HEK293T (cell line): ENCODE measurements at regions not wholly inside any gene's neighbourhood (a gene's known extent, or its start where the extent isn't known, plus 50 kb on each side); places are given as distances from the start of the nearest gene placed in this dataset.

Experiments
- ARNT ChIP-seq: fragments of 450-650 bp; IDR thresholded peaks from 2 replicates; pipeline ENCODE4 v1.6.1; 2017; ENCODE audit warnings: mild to moderate bottlenecking
- BHLHE40 ChIP-seq: fragments of 450-650 bp; IDR thresholded peaks from 2 replicates; pipeline ENCODE4 v1.6.1; 2016; ENCODE audit warnings: mild to moderate bottlenecking, moderate library complexity, borderline replicate concordance
- CTBP1 ChIP-seq: fragments of 450-650 bp; IDR thresholded peaks from 2 replicates; pipeline ENCODE4 v1.6.1; 2016; ENCODE audit warnings: borderline replicate concordance
- ELF4 ChIP-seq: fragments of 450-650 bp; IDR thresholded peaks from 2 replicates; pipeline ENCODE4 v1.6.1; 2017; ENCODE audit warnings: antibody characterized with exemption
- FOXA1 ChIP-seq: fragments of 450-650 bp; IDR thresholded peaks from 2 replicates; pipeline ENCODE4 v1.6.1; 2016; ENCODE audit warnings: mild to moderate bottlenecking
- HDGF ChIP-seq: fragments of 450-650 bp; IDR thresholded peaks from 2 replicates; pipeline ENCODE4 v1.6.1; 2017; ENCODE audit warnings: antibody characterized with exemption, borderline replicate concordance
- L3MBTL2 ChIP-seq: fragments of 450-650 bp; conservative IDR thresholded peaks from 2 replicates; pipeline ENCODE4 v1.6.1; 2016; ENCODE audit warnings: mild to moderate bottlenecking
- NFRKB ChIP-seq: fragments of 450-650 bp; IDR thresholded peaks from 2 replicates; pipeline ENCODE4 v1.6.1; 2016; ENCODE audit warnings: mild to moderate bottlenecking, moderate library complexity
- SP1 ChIP-seq: fragments of 450-650 bp; IDR thresholded peaks from 2 replicates; pipeline ENCODE4 v1.6.1; 2017
- SUZ12 ChIP-seq: fragments of 450-650 bp; IDR thresholded peaks from 2 replicates; pipeline ENCODE4 v1.6.1; 2016; ENCODE audit warnings: mild to moderate bottlenecking
- TARDBP ChIP-seq: fragments of 450-650 bp; IDR thresholded peaks from 2 replicates; pipeline ENCODE4 v1.6.1; 2016

- TF ChIP-seq SP1 (no peak), ARNT (no peak), SUZ12 (no peak), L3MBTL2 (no peak), NFRKB (no peak), TARDBP (no peak), FOXA1 (no peak), HDGF (no peak), CTBP1 (no peak), ELF4 (no peak), BHLHE40 (no peak)
These were observed 378.4 kb downstream of the KCNRG start for GRCh38 chr13:50393628-50394027.
